Naive thymus-derived CD8-positive, alpha-beta T cell (primary cell): ENCODE measurements at regions not wholly inside any gene's neighbourhood (a gene's known extent, or its start where the extent isn't known, plus 50 kb on each side); places are given as distances from the start of the nearest gene placed in this dataset.

Experiments used
- ATAC-seq, 2 donors: fragments of 150-1000 bp; cut with Tn5 transposase in 1 of 2; sonication (Bioruptor Pico), chemical (Tn5 transposase) in 1 of 2; 1 replicate in 1 of 2; 2 replicates in 1 of 2; pipeline ENCODE4 v1.10.0; 2021; ENCODE audit warnings: mild to moderate bottlenecking in 2 of 2, moderate library complexity in 2 of 2
- POLR2A ChIA-PET: fragments of 350-600 bp; sonication (Branson Sonifier 250); formaldehyde crosslinking; loops from one replicate; lab custom pipeline; 2021; ENCODE audit warnings: antibody characterized with exemption; lab: Charles Lee
- DNase-seq, 10 donors: peaks; one replicate each; pipeline versions ENCODE4 v3.0.0 to v3.0.0-alpha.2; 2020 to 2022
- H3K27ac Mint-ChIP-seq, 10 donors: one replicate each; pipeline ENCODE4 v1.8.0; 2020 to 2022; ENCODE audit warnings: mild to moderate bottlenecking in 10 of 10, mixed read lengths in 10 of 10, moderate library complexity in 4 of 10, inconsistent platforms in 1 of 10
- H3K27me3 Mint-ChIP-seq, 5 donors: one replicate each; pipeline ENCODE4 v1.8.0; 2021 to 2022; ENCODE audit warnings: mixed read lengths in 5 of 5
- H3K36me3 Mint-ChIP-seq, 3 donors: one replicate each; pipeline ENCODE4 v1.8.0; 2020 to 2022; ENCODE audit warnings: mixed read lengths in 3 of 3, mild to moderate bottlenecking in 2 of 3, inconsistent platforms in 1 of 3
- H3K4me1 Mint-ChIP-seq, 4 donors: one replicate each; pipeline ENCODE4 v1.8.0; 2021 to 2022; ENCODE audit warnings: mixed read lengths in 4 of 4
- H3K4me3 Mint-ChIP-seq, 10 donors: one replicate each; pipeline ENCODE4 v1.8.0; 2020 to 2022; ENCODE audit warnings: mild to moderate bottlenecking in 10 of 10, mixed read lengths in 10 of 10, moderate library complexity in 6 of 10, inconsistent platforms in 1 of 10
- H3K9me3 Mint-ChIP-seq, 9 donors: one replicate each; pipeline ENCODE4 v1.8.0; 2020 to 2022; ENCODE audit warnings: mixed read lengths in 9 of 9, mild to moderate bottlenecking in 3 of 9, inconsistent platforms in 1 of 9, moderate library complexity in 1 of 9

- Mint-ChIP-seq H3K36me3 (no peaks in the 10 kb centered on the region), H3K9me3 (peaks cover 0 to 25% (median 0%) of the 10 kb centered on the region in 9 donors), H3K27me3 (peaks cover 0 to 3% (median 0%) of the 10 kb centered on the region in 5 donors), H3K27ac (no peak overlapping the region), H3K4me1 (no peaks in the 10 kb centered on the region), H3K4me3 (no peak overlapping the region)
- DNase-seq, result no peak
- POLR2A ChIA-PET, result no interaction called here
- no peak for ATAC-seq
These were observed 312.4 kb upstream of the DDX18 start for GRCh38 chr2:117502121-117502520.

GRCh38 chr2:117512307-117512706 lies 302.2 kb upstream of the DDX18 start:
- DNase-seq (no peak), ATAC-seq (no peak)
- POLR2A ChIA-PET, result no interaction called here
- H3K4me1 Mint-ChIP-seq, result no peaks in the 10 kb centered on the region
- no peaks in the 10 kb centered on the region for H3K36me3 Mint-ChIP-seq
- H3K27ac Mint-ChIP-seq, result no peak overlapping the region
- H3K9me3 Mint-ChIP-seq, result peaks cover 0 to 33% (median 4%) of the 10 kb centered on the region in 9 donors
- H3K4me3 Mint-ChIP-seq, result no peak overlapping the region
- H3K27me3 Mint-ChIP-seq, result peaks cover 0 to 6% (median 0%) of the 10 kb centered on the region in 5 donors

GRCh38 chr2:117514371-117514770 lies 300.1 kb upstream of the DDX18 start:
- no peak for DNase-seq
- ATAC-seq, result no peak
- Mint-ChIP-seq H3K4me1 (no peaks in the 10 kb centered on the region), H3K27ac (no peak overlapping the region), H3K27me3 (peaks cover 0 to 6% (median 0%) of the 10 kb centered on the region in 5 donors), H3K9me3 (peaks cover 0 to 33% (median 3%) of the 10 kb centered on the region in 9 donors), H3K4me3 (no peak overlapping the region), H3K36me3 (no peaks in the 10 kb centered on the region)
- POLR2A ChIA-PET, result no interaction called here

GRCh38 chr2:117519238-117519637 lies 295.3 kb upstream of the DDX18 start:
- H3K9me3 Mint-ChIP-seq, result peaks cover 0 to 6% (median under 1%) of the 10 kb centered on the region in 9 donors
- POLR2A ChIA-PET, result no interaction called here
- no peak for ATAC-seq
- H3K27ac Mint-ChIP-seq, result no peak overlapping the region
- H3K27me3 Mint-ChIP-seq, result no peaks in the 10 kb centered on the region
- DNase-seq, result no peak
- no peak overlapping the region for H3K4me3 Mint-ChIP-seq
- no peaks in the 10 kb centered on the region for H3K4me1 Mint-ChIP-seq
- H3K36me3 Mint-ChIP-seq, result no peaks in the 10 kb centered on the region

- H3K27me3 Mint-ChIP-seq, result no peaks in the 10 kb centered on the region
- H3K9me3 Mint-ChIP-seq, result peaks cover 0 to 3% (median under 1%) of the 10 kb centered on the region in 9 donors
- DNase-seq, result no peak
- ATAC-seq, result no peak
- no peaks in the 10 kb centered on the region for H3K36me3 Mint-ChIP-seq
- no peak overlapping the region for H3K27ac Mint-ChIP-seq
- H3K4me3 Mint-ChIP-seq, result no peak overlapping the region
- no peaks in the 10 kb centered on the region for H3K4me1 Mint-ChIP-seq
- POLR2A ChIA-PET, result no interaction called here
These were observed 294.8 kb upstream of the DDX18 start for GRCh38 chr2:117519721-117520120.

- Mint-ChIP-seq H3K27ac (no peak overlapping the region), H3K9me3 (peaks cover 0 to 6% (median 0%) of the 10 kb centered on the region in 9 donors), H3K27me3 (no peaks in the 10 kb centered on the region), H3K36me3 (no peaks in the 10 kb centered on the region), H3K4me3 (no peak overlapping the region), H3K4me1 (no peaks in the 10 kb centered on the region)
- ATAC-seq, result no peak
- DNase-seq, result no peak
- POLR2A ChIA-PET, result no interaction called here
These were observed 291.2 kb upstream of the DDX18 start for GRCh38 chr2:117523267-117523666.

- POLR2A ChIA-PET, result no interaction called here
- H3K27me3 Mint-ChIP-seq, result no peaks in the 10 kb centered on the region
- no peak overlapping the region for H3K27ac Mint-ChIP-seq
- H3K4me1 Mint-ChIP-seq, result no peaks in the 10 kb centered on the region
- ATAC-seq (no peak), DNase-seq (no peak)
- H3K9me3 Mint-ChIP-seq, result peaks cover 0 to 6% (median 0%) of the 10 kb centered on the region in 9 donors
- H3K4me3 Mint-ChIP-seq, result no peak overlapping the region
- no peaks in the 10 kb centered on the region for H3K36me3 Mint-ChIP-seq
These were observed 290.7 kb upstream of the DDX18 start for GRCh38 chr2:117523711-117524238.

- ATAC-seq (no peak), DNase-seq (no peak)
- H3K27ac Mint-ChIP-seq, result no peak overlapping the region
- no peaks in the 10 kb centered on the region for H3K4me1 Mint-ChIP-seq
- POLR2A ChIA-PET, result no interaction called here
- no peaks in the 10 kb centered on the region for H3K27me3 Mint-ChIP-seq
- H3K9me3 Mint-ChIP-seq, result peaks cover 2 to 24% (median 7%) of the 10 kb centered on the region in 9 donors
- no peaks in the 10 kb centered on the region for H3K36me3 Mint-ChIP-seq
- no peak overlapping the region for H3K4me3 Mint-ChIP-seq
These were observed 278.4 kb upstream of the DDX18 start for GRCh38 chr2:117536139-117536538.

- peaks cover 2 to 24% (median 5%) of the 10 kb centered on the region in 9 donors for H3K9me3 Mint-ChIP-seq
- no peak overlapping the region for H3K4me3 Mint-ChIP-seq
- ATAC-seq, result no peak
- DNase-seq, result no peak
- POLR2A ChIA-PET, result no interaction called here
- H3K27ac Mint-ChIP-seq, result no peak overlapping the region
- H3K27me3 Mint-ChIP-seq, result no peaks in the 10 kb centered on the region
- no peaks in the 10 kb centered on the region for H3K36me3 Mint-ChIP-seq
- no peaks in the 10 kb centered on the region for H3K4me1 Mint-ChIP-seq
These were observed 277.5 kb upstream of the DDX18 start for GRCh38 chr2:117537032-117537431.

GRCh38 chr2:117551858-117552257 lies 262.6 kb upstream of the DDX18 start:
- Mint-ChIP-seq H3K27me3 (peaks cover 0 to 20% (median 6%) of the 10 kb centered on the region in 5 donors), H3K4me1 (no peaks in the 10 kb centered on the region), H3K36me3 (no peaks in the 10 kb centered on the region), H3K27ac (no peak overlapping the region), H3K4me3 (no peak overlapping the region), H3K9me3 (peaks cover 0 to 21% (median 6%) of the 10 kb centered on the region in 9 donors)
- no peak for DNase-seq
- ATAC-seq, result no peak
- POLR2A ChIA-PET, result no interaction called here

- no peak overlapping the region for H3K4me3 Mint-ChIP-seq
- no peaks in the 10 kb centered on the region for H3K4me1 Mint-ChIP-seq
These were observed 261.0 kb upstream of the DDX18 start for GRCh38 chr2:117553448-117553847.

GRCh38 chr2:117555965-117556364 lies 258.5 kb upstream of the DDX18 start:
- peaks cover 0 to 9% (median 2%) of the 10 kb centered on the region in 5 donors for H3K27me3 Mint-ChIP-seq
- POLR2A ChIA-PET, result no interaction called here
- H3K27ac Mint-ChIP-seq, result no peak overlapping the region
- peaks cover 0 to 22% (median 3%) of the 10 kb centered on the region in 9 donors for H3K9me3 Mint-ChIP-seq
- no peaks in the 10 kb centered on the region for H3K36me3 Mint-ChIP-seq
- DNase-seq (no peak), ATAC-seq (no peak)
- no peak overlapping the region for H3K4me3 Mint-ChIP-seq
- no peaks in the 10 kb centered on the region for H3K4me1 Mint-ChIP-seq

More at GRCh38 chr2:117553448-117553847, 261.0 kb upstream of the DDX18 start:
- POLR2A ChIA-PET, result no interaction called here
- DNase-seq, result no peak
- ATAC-seq, result no peak
- H3K27ac Mint-ChIP-seq, result no peak overlapping the region
- no peaks in the 10 kb centered on the region for H3K36me3 Mint-ChIP-seq
- H3K9me3 Mint-ChIP-seq, result peaks cover 0 to 32% (median 6%) of the 10 kb centered on the region in 9 donors
- peaks cover 0 to 20% (median 4%) of the 10 kb centered on the region in 5 donors for H3K27me3 Mint-ChIP-seq

GRCh38 chr2:117557626-117558025 lies 256.9 kb upstream of the DDX18 start:
- ATAC-seq (no peak), DNase-seq (no peak)
- Mint-ChIP-seq H3K4me1 (no peaks in the 10 kb centered on the region), H3K36me3 (no peaks in the 10 kb centered on the region), H3K9me3 (peaks cover 0 to 22% (median 0%) of the 10 kb centered on the region in 9 donors), H3K4me3 (no peak overlapping the region), H3K27me3 (peaks cover 0 to 9% (median 2%) of the 10 kb centered on the region in 5 donors), H3K27ac (no peak overlapping the region)
- POLR2A ChIA-PET, result no interaction called here

- Mint-ChIP-seq H3K27me3 (peaks cover 0 to under 1% (median 0%) of the 10 kb centered on the region in 5 donors), H3K36me3 (no peaks in the 10 kb centered on the region), H3K9me3 (peaks cover 5 to 44% (median 16%) of the 10 kb centered on the region in 9 donors), H3K4me1 (no peaks in the 10 kb centered on the region), H3K27ac (no peak overlapping the region), H3K4me3 (no peak overlapping the region)
- no peak for ATAC-seq
- DNase-seq, result no peak
- POLR2A ChIA-PET, result no interaction called here
These were observed 251.8 kb upstream of the DDX18 start for GRCh38 chr2:117562654-117563053.
